Neural progenitor cell (in vitro differentiated cells): ENCODE measurements at regions not wholly inside any gene's neighbourhood (a gene's known extent, or its start where the extent isn't known, plus 50 kb on each side); places are given as distances from the start of the nearest gene placed in this dataset.

Experiments
- DNase-seq: peaks from one replicate; pipeline ENCODE4 v3.0.0-alpha.2; 2016; ENCODE audit warnings: low spot score
- H2AFZ ChIP-seq: fragments of 200-600 bp; sonication (generic); replicated peaks from 2 replicates; pipeline ENCODE4 v1.6.1; 2016; ENCODE audit warnings: antibody characterized with exemption
- H3F3A ChIP-seq: fragments of 200-600 bp; sonication (generic); 2 replicates; pipeline ENCODE4 v1.6.1; 2016; ENCODE audit warnings: antibody characterized with exemption, low read depth
- H3K27ac ChIP-seq: fragments of 200-600 bp; sonication (generic); 2 replicates; pipeline ENCODE4 v1.5.1; 2016; ENCODE audit warnings: mild to moderate bottlenecking
- H3K27me3 ChIP-seq: fragments of 200-600 bp; sonication (generic); 2 replicates; pipeline ENCODE4 v1.6.1; 2016; ENCODE audit warnings: mild to moderate bottlenecking, moderate library complexity
- H3K36me3 ChIP-seq: fragments of 200-600 bp; sonication (generic); 2 replicates; pipeline ENCODE4 v1.5.1; 2016
- H3K4me1 ChIP-seq: fragments of 200-600 bp; sonication (generic); 2 replicates; pipeline ENCODE4 v1.6.1; 2016; ENCODE audit warnings: mixed run types
- H3K4me2 ChIP-seq: fragments of 200-600 bp; sonication (generic); 2 replicates; pipeline ENCODE4 v1.6.1; 2016
- H3K4me3 ChIP-seq: fragments of 200-600 bp; sonication (generic); 2 replicates; pipeline ENCODE4 v1.5.1; 2016
- H3K79me2 ChIP-seq: fragments of 200-600 bp; sonication (generic); 2 replicates; pipeline ENCODE4 v1.6.1; 2016; ENCODE audit warnings: low read depth
- H3K9ac ChIP-seq: fragments of 200-600 bp; sonication (generic); 2 replicates; pipeline ENCODE4 v1.6.1; 2016
- H3K9me3 ChIP-seq: fragments of 200-600 bp; sonication (generic); 2 replicates; pipeline ENCODE4 v1.5.1; 2016; ENCODE audit warnings: low read depth
- H4K20me1 ChIP-seq: fragments of 200-600 bp; sonication (generic); 2 replicates; pipeline ENCODE4 v1.6.1; 2016; ENCODE audit warnings: low read depth
- H3K27ac Mint-ChIP-seq: 3 replicates; pipeline ENCODE4 v1.8.0; 2021; ENCODE audit warnings: mixed read lengths
- H3K27me3 Mint-ChIP-seq: 2 replicates; pipeline ENCODE4 v1.8.0; 2022; ENCODE audit warnings: low read depth, mild to moderate bottlenecking, inconsistent platforms, moderate library complexity, mixed read lengths; ENCODE audit not compliant: insufficient read depth
- H3K36me3 Mint-ChIP-seq: 3 replicates; pipeline ENCODE4 v1.8.0; 2021; ENCODE audit warnings: mixed read lengths
- H3K4me1 Mint-ChIP-seq: 3 replicates; pipeline ENCODE4 v1.8.0; 2021; ENCODE audit warnings: mixed read lengths
- H3K4me3 Mint-ChIP-seq: 3 replicates; pipeline ENCODE4 v1.8.0; 2021; ENCODE audit warnings: mild to moderate bottlenecking, moderate library complexity, mixed read lengths
- H3K9me3 Mint-ChIP-seq: 3 replicates; pipeline ENCODE4 v1.8.0; 2020; ENCODE audit warnings: mixed read lengths
- CTCF ChIP-seq: fragments of 200-600 bp; sonication (generic); IDR thresholded peaks from 2 replicates; pipeline ENCODE4 v1.5.1; 2017; ENCODE audit warnings: antibody characterized with exemption, mild to moderate bottlenecking
- EZH2 ChIP-seq: fragments of 200-600 bp; sonication (generic); IDR thresholded peaks from 2 replicates; pipeline ENCODE4 v1.6.1; 2017; ENCODE audit warnings: antibody characterized with exemption, mild to moderate bottlenecking, moderate library complexity
- EZH2phosphoT487 ChIP-seq: fragments of 200-600 bp; sonication (generic); IDR thresholded peaks from 2 replicates; pipeline ENCODE4 v1.6.1; 2017; ENCODE audit warnings: antibody characterized with exemption

GRCh38 chr20:57919049-57919448, 209.2 kb upstream of the PMEPA1 start:
- Mint-ChIP-seq H3K9me3 (no peaks in the 10 kb centered on the region), H3K4me1 (peaks cover 17% of the 10 kb centered on the region), H3K36me3 (no peaks in the 10 kb centered on the region), H3K27me3 (peaks cover 4% of the 10 kb centered on the region), H3K27ac (no peak overlapping the region), H3K4me3 (no peak overlapping the region)
- no peak overlapping the region for H3K27ac ChIP-seq
- H3F3A ChIP-seq, result no peaks in the 10 kb centered on the region
- no peak overlapping the region for H3K4me3 ChIP-seq
- no peak for TF ChIP-seq CTCF
- TF ChIP-seq EZH2, result no peak
- TF ChIP-seq EZH2phosphoT487, result no peak
- H3K4me1 ChIP-seq, result peaks cover 6% of the 10 kb centered on the region
- H3K27me3 ChIP-seq, result no peaks in the 10 kb centered on the region
- no peak for DNase-seq
- no peak overlapping the region for H2AFZ ChIP-seq
- H3K4me2 ChIP-seq, result no peak overlapping the region
- H3K36me3 ChIP-seq, result no peaks in the 10 kb centered on the region
- no peaks in the 10 kb centered on the region for H4K20me1 ChIP-seq
- H3K9me3 ChIP-seq, result no peaks in the 10 kb centered on the region
- no peaks in the 10 kb centered on the region for H3K79me2 ChIP-seq
- no peak overlapping the region for H3K9ac ChIP-seq

- no peak overlapping the region for H3K4me2 ChIP-seq
- Mint-ChIP-seq H3K4me3 (no peak overlapping the region), H3K9me3 (no peaks in the 10 kb centered on the region), H3K4me1 (peaks cover 13% of the 10 kb centered on the region), H3K27ac (no peak overlapping the region), H3K27me3 (peaks cover under 1% of the 10 kb centered on the region), H3K36me3 (no peaks in the 10 kb centered on the region)
- no peak for TF ChIP-seq CTCF
- no peaks in the 10 kb centered on the region for H4K20me1 ChIP-seq
- H3K4me3 ChIP-seq, result no peak overlapping the region
- H3K27ac ChIP-seq, result no peak overlapping the region
- DNase-seq, result no peak
- H3F3A ChIP-seq, result no peaks in the 10 kb centered on the region
- H3K27me3 ChIP-seq, result no peaks in the 10 kb centered on the region
- no peak overlapping the region for H2AFZ ChIP-seq
- no peak overlapping the region for H3K9ac ChIP-seq
- no peaks in the 10 kb centered on the region for H3K9me3 ChIP-seq
- peaks cover 6% of the 10 kb centered on the region for H3K4me1 ChIP-seq
- no peaks in the 10 kb centered on the region for H3K79me2 ChIP-seq
- no peaks in the 10 kb centered on the region for H3K36me3 ChIP-seq
These were observed 208.7 kb upstream of the PMEPA1 start for GRCh38 chr20:57918551-57918950.

GRCh38 chr20:57914205-57914604, 204.4 kb upstream of the PMEPA1 start:
- H3F3A ChIP-seq, result no peaks in the 10 kb centered on the region
- no peaks in the 10 kb centered on the region for H3K36me3 ChIP-seq
- no peak overlapping the region for H3K4me3 ChIP-seq
- DNase-seq, result no peak
- H3K79me2 ChIP-seq, result no peaks in the 10 kb centered on the region
- no peaks in the 10 kb centered on the region for H3K27me3 ChIP-seq
- H2AFZ ChIP-seq, result no peak overlapping the region
- Mint-ChIP-seq H3K4me3 (no peak overlapping the region), H3K36me3 (no peaks in the 10 kb centered on the region), H3K9me3 (peaks cover 2% of the 10 kb centered on the region), H3K4me1 (peaks cover 7% of the 10 kb centered on the region), H3K27me3 (peaks cover 13% of the 10 kb centered on the region), H3K27ac (no peak overlapping the region)
- H3K27ac ChIP-seq, result no peak overlapping the region
- no peak overlapping the region for H3K4me2 ChIP-seq
- TF ChIP-seq EZH2 (no peak), EZH2phosphoT487 (no peak), CTCF (no peak)
- H4K20me1 ChIP-seq, result no peaks in the 10 kb centered on the region
- peaks cover 6% of the 10 kb centered on the region for H3K4me1 ChIP-seq
- no peaks in the 10 kb centered on the region for H3K9me3 ChIP-seq
- no peak overlapping the region for H3K9ac ChIP-seq
